ENCODE measurements at regions not wholly inside any gene's neighbourhood (a gene's known extent, or its start where the extent isn't known, plus 50 kb on each side); places are given as distances from the start of the nearest gene placed in this dataset.

DNA sequence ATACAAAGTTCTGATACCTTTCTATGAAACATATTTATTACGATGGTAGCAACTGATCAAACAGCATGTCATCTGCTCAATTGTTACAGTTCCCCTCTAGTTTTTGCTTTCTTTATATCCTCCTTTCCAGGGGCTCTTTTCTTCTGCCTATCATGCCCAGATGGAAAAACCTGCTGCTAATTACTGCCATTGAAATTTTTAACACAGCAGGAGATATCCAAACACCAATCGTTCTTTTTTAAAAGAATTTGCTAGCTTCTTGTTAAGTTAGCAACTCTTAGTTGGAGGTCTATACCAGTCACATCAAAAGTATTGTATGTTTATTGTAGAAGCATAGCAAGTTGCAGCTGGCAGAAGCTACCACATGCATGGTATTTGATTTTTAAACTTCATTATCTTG is 768.5 kb downstream of the NXPH1 start:
- Histone ChIP-seq H2AK5ac (ENCODE audit: low read depth, low read length) (no peak overlapping the region), H3K79me1 (ENCODE audit: low read depth in 1 of 2, low read length in 2 of 2) (no peaks in the 10 kb centered on the region), H2BK15ac (ENCODE audit: low read depth, low read length) (no peak overlapping the region), H3K27ac (ENCODE audit: insufficient read depth, low read length) (no peak overlapping the region), H2BK20ac (ENCODE audit: low read depth, low read length) (no peak overlapping the region), H3K27me3 (ENCODE audit: control insufficient read depth, insufficient read depth, low read length) (no peaks in the 10 kb centered on the region), H2AK9ac (replicated peaks; ENCODE audit: low read depth, low read length, poor library complexity) (no peak overlapping the region), H3K9me3 (ENCODE audit: control insufficient read depth, insufficient read depth, low read length) (no peaks in the 10 kb centered on the region), H3K4ac (ENCODE audit: low read depth, low read length) (no peak overlapping the region), H2BK5ac (ENCODE audit: low read depth, low read length, poor library complexity, severe bottlenecking) (no peak overlapping the region), H3K4me3 (ENCODE audit: insufficient read depth, low read depth, low read length) (no peak overlapping the region), H3K9ac (ENCODE audit: low read depth, low read length) (no peak overlapping the region), H3K18ac (ENCODE audit: low read depth, low read length) (no peak overlapping the region), H3K9me1 (ENCODE audit: insufficient read depth, low read length) (no peaks in the 10 kb centered on the region), H3K4me2 (ENCODE audit: low read depth, low read length) (no peak overlapping the region), H4K5ac (ENCODE audit: low read depth, low read length) (no peak overlapping the region), H2BK120ac (ENCODE audit: low read depth, low read length) (no peak overlapping the region), H3K4me1 (ENCODE audit: control insufficient read depth, insufficient read depth, low read length) (no peaks in the 10 kb centered on the region), H3K36me3 (ENCODE audit: control insufficient read depth, insufficient read depth, low read length) (no peaks in the 10 kb centered on the region), H2AFZ (replicated peaks; ENCODE audit: low read length, poor library complexity) (no peak overlapping the region), H3K14ac (replicated peaks; ENCODE audit: low read depth, low read length) (no peak overlapping the region), H3K56ac (ENCODE audit: extremely low read depth, insufficient read depth, low read length) (no peak overlapping the region), H4K8ac (ENCODE audit: low read depth in 2 of 2, low read length in 2 of 2) (no peak overlapping the region), H3K23ac (ENCODE audit: low read depth, low read length) (no peak overlapping the region), H4K20me1 (ENCODE audit: insufficient read depth, low read length) (no peaks in the 10 kb centered on the region), H4K91ac (ENCODE audit: insufficient read depth, low read depth, low read length) (no peak overlapping the region)
- TF ChIP-seq FOS (IDR thresholded peaks at IDR 0.05; ENCODE audit: low read depth, low read length) = no peak
- no peak for TF ChIP-seq MXI1 (IDR thresholded peaks at IDR 0.05; ENCODE audit: borderline replicate concordance, low read depth, low read length)
- TF ChIP-seq CHD1 (IDR thresholded peaks at IDR 0.05; ENCODE audit: low read depth, low read length) = no peak
- TF ChIP-seq, protein P1, sequence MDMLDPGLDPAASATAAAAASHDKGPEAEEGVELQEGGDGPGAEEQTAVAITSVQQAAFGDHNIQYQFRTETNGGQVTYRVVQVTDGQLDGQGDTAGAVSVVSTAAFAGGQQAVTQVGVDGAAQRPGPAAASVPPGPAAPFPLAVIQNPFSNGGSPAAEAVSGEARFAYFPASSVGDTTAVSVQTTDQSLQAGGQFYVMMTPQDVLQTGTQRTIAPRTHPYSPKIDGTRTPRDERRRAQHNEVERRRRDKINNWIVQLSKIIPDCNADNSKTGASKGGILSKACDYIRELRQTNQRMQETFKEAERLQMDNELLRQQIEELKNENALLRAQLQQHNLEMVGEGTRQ (IDR thresholded peaks at IDR 0.05; ENCODE audit: low read depth, low read length) = no peak
- TF ChIP-seq MAZ (IDR thresholded peaks at IDR 0.05; ENCODE audit: borderline replicate concordance, low read depth, low read length) = no peak
- no peak for TF ChIP-seq SMC3 (IDR thresholded peaks at IDR 0.05; ENCODE audit: low read depth, low read length)
- no peak for TF ChIP-seq MAFK (IDR thresholded peaks at IDR 0.05; ENCODE audit: low read depth, low read length)
- TF ChIP-seq RAD21 (IDR thresholded peaks at IDR 0.05; ENCODE audit: low read length) = no peak
- ChIA-PET POLR2A (ENCODE audit: unreplicated experiment) (no interaction called here), CTCF (interaction anchor here (0.6 kb wide), 1 partner anchor 134 kb away, joined by 3 read pairs; no protein-coding TSS in a partner anchor)
- ATAC-seq (ENCODE audit: low read depth) (no peak), DNase-seq (no peak)
- BruUV-seq (replicated peaks) = no TSS peak
- intact Hi-C loops (cut with micrococcal nuclease) (no loop called here), dilution Hi-C loops (cut with HindIII; ENCODE audit: low sequenced_read_pairs, unreplicated experiment) (no loop called here), in situ Hi-C loops (cut with MboI; ENCODE audit: low sequenced_read_pairs) (no loop called here)
- no CpG with 5 or more reads among the region's 2 CpGs for WGBS, 2 experiments (ENCODE audit: extremely low coverage in 2 of 2, insufficient read length in 1 of 2)

Data from IMR-90 (cell line).